OCI-LY7 (cell line): ENCODE measurements at regions not wholly inside any gene's neighbourhood (a gene's known extent, or its start where the extent isn't known, plus 50 kb on each side); places are given as distances from the start of the nearest gene placed in this dataset.

Source experiments
- BruUV-seq: library from RNA; stranded (reverse); fragments of 400-500 nt; replicated peaks from 2 replicates; lab custom pipeline; 2021; lab: Mats Ljungman, UMichigan
- CTCF ChIA-PET: fragments of 300-600 bp; sonication (Branson Sonifier 250); formaldehyde crosslinking; loops from one replicate; lab custom pipeline; 2022; ENCODE audit warnings: antibody characterized with exemption; ENCODE audit not compliant: unreplicated experiment; lab: Charles Lee
- POLR2A ChIA-PET: fragments of 300-600 bp; sonication (Branson Sonifier 250); formaldehyde crosslinking; loops from one replicate; lab custom pipeline; 2022; ENCODE audit warnings: antibody characterized with exemption; lab: Charles Lee
- DNase-seq: peaks from one replicate; pipeline ENCODE4 v3.0.0-alpha.2; 2015; ENCODE audit warnings: low spot score
- H2AFZ ChIP-seq: fragments of 200-600 bp; sonication (generic), shearing (Covaris generic); 2 replicates; pipeline ENCODE4 v1.6.1; 2014; ENCODE audit warnings: mild to moderate bottlenecking, antibody characterized with exemption, low read length, moderate library complexity
- H3K27ac ChIP-seq: fragments of 200-600 bp; sonication (generic); 2 replicates; pipeline ENCODE4 v1.5.1; 2014; ENCODE audit warnings: mixed run types, low read depth, mild to moderate bottlenecking, moderate library complexity, low read length, inconsistent platforms; ENCODE audit not compliant: poor library complexity, severe bottlenecking
- H3K36me3 ChIP-seq: fragments of 200-600 bp; sonication (generic); 2 replicates; pipeline ENCODE4 v1.6.1; 2014; ENCODE audit warnings: mild to moderate bottlenecking, antibody characterized with exemption, low read length, moderate library complexity, mixed read lengths; ENCODE audit not compliant: insufficient read depth
- H3K4me1 ChIP-seq: fragments of 200-600 bp; sonication (generic); 2 replicates; pipeline ENCODE4 v1.5.1; 2014; ENCODE audit warnings: mild to moderate bottlenecking, low read length; ENCODE audit not compliant: insufficient read depth, poor library complexity, severe bottlenecking
- H3K4me2 ChIP-seq: fragments of 200-600 bp; sonication (generic); 2 replicates; pipeline ENCODE4 v1.6.1; 2014; ENCODE audit warnings: mild to moderate bottlenecking, low read length
- H3K4me3 ChIP-seq: fragments of 200-600 bp; sonication (generic); 2 replicates; pipeline ENCODE4 v1.5.1; 2014; ENCODE audit warnings: mild to moderate bottlenecking, low read depth, low read length; ENCODE audit not compliant: poor library complexity, severe bottlenecking
- H3K79me2 ChIP-seq: fragments of 200-600 bp; sonication (generic); 2 replicates; pipeline ENCODE4 v1.6.1; 2016; ENCODE audit warnings: low read depth, mild to moderate bottlenecking, low read length, moderate library complexity, mixed read lengths; ENCODE audit not compliant: insufficient read depth
- H3K9me2 ChIP-seq: fragments of 200-600 bp; sonication (generic); 2 replicates; pipeline ENCODE4 v1.6.1; 2016; ENCODE audit warnings: mild to moderate bottlenecking, low read length, mixed read lengths; ENCODE audit not compliant: insufficient read depth
- H3K9me3 ChIP-seq: fragments of 200-600 bp; sonication (generic); 2 replicates; pipeline ENCODE4 v1.6.1; 2014; ENCODE audit warnings: mild to moderate bottlenecking, mixed run types, low read length, mixed read lengths
- H4K20me1 ChIP-seq: fragments of 200-600 bp; sonication (generic); 2 replicates; pipeline ENCODE4 v1.6.1; 2014; ENCODE audit warnings: mild to moderate bottlenecking, antibody characterized with exemption, low read length, moderate library complexity, mixed read lengths; ENCODE audit not compliant: insufficient read depth
- EZH2phosphoT487 ChIP-seq: fragments of 200-600 bp; sonication (generic); IDR thresholded peaks from 2 replicates; pipeline ENCODE4 v1.6.1; 2018; ENCODE audit warnings: low read depth, borderline replicate concordance, mild to moderate bottlenecking, mixed run types, antibody characterized with exemption, low read length, moderate library complexity, mixed read lengths
- intact Hi-C: fragments of 100-400 bp; cut with micrococcal nuclease; formaldehyde crosslinking; loops from one replicate; pipeline ENCODE4 v1.10.0; 2022; ENCODE audit not compliant: unreplicated experiment
- TF ChIP-seq, protein P1 (sequence below): fragments of 200-600 bp; sonication (generic); conservative IDR thresholded peaks from 2 replicates; pipeline ENCODE4 v1.5.1; 2014; ENCODE audit warnings: mild to moderate bottlenecking, antibody characterized with exemption, low read length, moderate library complexity, mixed read lengths

DNA sequence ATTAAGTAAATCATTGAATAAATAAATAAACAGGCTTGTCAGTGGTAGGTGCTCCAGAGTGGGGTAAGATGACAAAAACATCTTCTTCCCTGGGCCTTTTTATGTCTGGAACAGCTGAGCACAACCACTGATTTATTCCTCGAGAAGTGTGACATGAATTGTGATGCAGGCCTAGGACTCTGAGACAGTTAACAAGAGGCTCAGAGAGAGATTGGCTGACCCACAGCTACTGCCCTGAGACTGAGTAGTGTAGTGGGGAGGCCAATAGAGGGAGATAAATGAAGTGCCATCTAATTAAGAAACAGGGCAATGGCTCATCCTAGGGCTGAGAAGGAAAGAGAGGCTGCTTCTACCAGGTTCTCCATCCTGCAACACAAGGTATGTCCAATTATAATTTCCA is 369.3 kb upstream of the TRPC7 start:
- no peaks in the 10 kb centered on the region for H4K20me1 ChIP-seq
- no peak overlapping the region for H3K27ac ChIP-seq
- ChIA-PET POLR2A (no interaction called here), CTCF (no interaction called here)
- no peak overlapping the region for H2AFZ ChIP-seq
- H3K9me3 ChIP-seq, result no peaks in the 10 kb centered on the region
- intact Hi-C loops, result no loop called here
- H3K4me2 ChIP-seq, result no peak overlapping the region
- no peak overlapping the region for H3K4me3 ChIP-seq
- no peaks in the 10 kb centered on the region for H3K9me2 ChIP-seq
- TF ChIP-seq EZH2phosphoT487, result no peak
- TF ChIP-seq, protein P1, sequence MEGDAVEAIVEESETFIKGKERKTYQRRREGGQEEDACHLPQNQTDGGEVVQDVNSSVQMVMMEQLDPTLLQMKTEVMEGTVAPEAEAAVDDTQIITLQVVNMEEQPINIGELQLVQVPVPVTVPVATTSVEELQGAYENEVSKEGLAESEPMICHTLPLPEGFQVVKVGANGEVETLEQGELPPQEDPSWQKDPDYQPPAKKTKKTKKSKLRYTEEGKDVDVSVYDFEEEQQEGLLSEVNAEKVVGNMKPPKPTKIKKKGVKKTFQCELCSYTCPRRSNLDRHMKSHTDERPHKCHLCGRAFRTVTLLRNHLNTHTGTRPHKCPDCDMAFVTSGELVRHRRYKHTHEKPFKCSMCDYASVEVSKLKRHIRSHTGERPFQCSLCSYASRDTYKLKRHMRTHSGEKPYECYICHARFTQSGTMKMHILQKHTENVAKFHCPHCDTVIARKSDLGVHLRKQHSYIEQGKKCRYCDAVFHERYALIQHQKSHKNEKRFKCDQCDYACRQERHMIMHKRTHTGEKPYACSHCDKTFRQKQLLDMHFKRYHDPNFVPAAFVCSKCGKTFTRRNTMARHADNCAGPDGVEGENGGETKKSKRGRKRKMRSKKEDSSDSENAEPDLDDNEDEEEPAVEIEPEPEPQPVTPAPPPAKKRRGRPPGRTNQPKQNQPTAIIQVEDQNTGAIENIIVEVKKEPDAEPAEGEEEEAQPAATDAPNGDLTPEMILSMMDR, result no peak
- no peaks in the 10 kb centered on the region for H3K79me2 ChIP-seq
- BruUV-seq, result no TSS peak
- no peaks in the 10 kb centered on the region for H3K36me3 ChIP-seq
- DNase-seq, result no peak
- H3K4me1 ChIP-seq, result no peaks in the 10 kb centered on the region

GRCh38 chr5:136732751-136733150 is 367.4 kb upstream of the TRPC7 start:
- TF ChIP-seq EZH2phosphoT487, result no peak
- TF ChIP-seq, protein P1, result no peak
- Histone ChIP-seq H3K4me2 (no peak overlapping the region), H3K9me3 (no peaks in the 10 kb centered on the region), H2AFZ (no peak overlapping the region), H4K20me1 (no peaks in the 10 kb centered on the region), H3K79me2 (no peaks in the 10 kb centered on the region), H3K4me3 (no peak overlapping the region), H3K9me2 (no peaks in the 10 kb centered on the region), H3K27ac (no peak overlapping the region), H3K4me1 (no peaks in the 10 kb centered on the region), H3K36me3 (no peaks in the 10 kb centered on the region)
- ChIA-PET POLR2A (interaction anchor here (0.7 kb wide), 1 partner anchor 384 kb away, joined by 3 read pairs; no protein-coding TSS in a partner anchor), CTCF (no interaction called here)
- no peak for DNase-seq
- no TSS peak for BruUV-seq
- intact Hi-C loops, result no loop called here

DNA sequence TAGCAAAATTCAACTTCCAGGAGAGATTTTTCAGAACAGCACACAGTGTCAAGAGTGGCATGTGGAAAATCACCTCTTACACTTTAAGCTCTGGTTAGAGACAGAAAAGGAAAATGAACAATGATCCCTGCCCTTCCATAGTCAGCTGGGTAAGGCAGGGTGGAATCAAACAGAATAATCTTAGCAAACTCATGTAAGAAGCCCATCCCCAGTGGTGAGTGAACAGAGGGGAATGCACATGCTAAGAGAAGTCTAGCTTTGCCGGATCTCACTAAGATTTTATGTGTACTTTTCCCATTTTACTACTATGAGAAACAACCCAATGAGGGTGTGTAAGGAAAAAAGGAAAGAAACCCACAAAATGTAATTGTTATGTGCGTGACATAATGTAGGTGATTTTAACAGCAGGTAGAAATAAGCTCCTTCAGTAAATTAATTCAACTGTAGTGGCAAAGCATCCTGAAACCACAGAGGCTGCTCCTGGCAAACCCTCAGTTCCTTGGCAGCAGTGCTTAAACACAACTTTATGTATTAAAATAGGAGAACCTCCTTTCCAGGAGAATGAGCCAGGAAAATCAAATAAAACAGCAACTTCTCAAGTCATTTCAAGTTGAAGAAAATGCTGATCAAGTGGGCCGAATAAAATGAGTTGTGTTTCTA is 366.0 kb upstream of the TRPC7 start:
- Histone ChIP-seq H2AFZ (no peak overlapping the region), H3K9me3 (no peaks in the 10 kb centered on the region), H3K4me3 (no peak overlapping the region), H3K27ac (no peak overlapping the region), H3K79me2 (no peaks in the 10 kb centered on the region), H3K4me1 (no peaks in the 10 kb centered on the region), H3K4me2 (no peak overlapping the region), H4K20me1 (no peaks in the 10 kb centered on the region), H3K9me2 (peaks cover 3% of the 10 kb centered on the region; the same call in 1 of the 2 replicates), H3K36me3 (no peaks in the 10 kb centered on the region)
- ChIA-PET CTCF (no interaction called here), POLR2A (no interaction called here)
- no peak for DNase-seq
- no TSS peak for BruUV-seq
- TF ChIP-seq, protein P1, result no peak
- TF ChIP-seq EZH2phosphoT487, result no peak
- intact Hi-C loops, result no loop called here
